ENCODE measurements at regions not wholly inside any gene's neighbourhood (a gene's known extent, or its start where the extent isn't known, plus 50 kb on each side); places are given as distances from the start of the nearest gene placed in this dataset.
"Not testable (repeated sequence)": the region's sequence is repeated elsewhere in the genome, so short reads cannot be mapped to it uniquely, and the experiment has no call there.

GRCh38 chr5:37916525-37916924 is 76.7 kb upstream of the GDNF start:
- no peaks in the 10 kb centered on the region for H3K36me3 ChIP-seq
- no peaks in the 10 kb centered on the region for H3K9me3 ChIP-seq
- ATAC-seq (no peak), DNase-seq (no peak), FAIRE-seq (no peak)
- H3K27me3 ChIP-seq: no peaks in the 10 kb centered on the region
- TF ChIP-seq, protein P1, sequence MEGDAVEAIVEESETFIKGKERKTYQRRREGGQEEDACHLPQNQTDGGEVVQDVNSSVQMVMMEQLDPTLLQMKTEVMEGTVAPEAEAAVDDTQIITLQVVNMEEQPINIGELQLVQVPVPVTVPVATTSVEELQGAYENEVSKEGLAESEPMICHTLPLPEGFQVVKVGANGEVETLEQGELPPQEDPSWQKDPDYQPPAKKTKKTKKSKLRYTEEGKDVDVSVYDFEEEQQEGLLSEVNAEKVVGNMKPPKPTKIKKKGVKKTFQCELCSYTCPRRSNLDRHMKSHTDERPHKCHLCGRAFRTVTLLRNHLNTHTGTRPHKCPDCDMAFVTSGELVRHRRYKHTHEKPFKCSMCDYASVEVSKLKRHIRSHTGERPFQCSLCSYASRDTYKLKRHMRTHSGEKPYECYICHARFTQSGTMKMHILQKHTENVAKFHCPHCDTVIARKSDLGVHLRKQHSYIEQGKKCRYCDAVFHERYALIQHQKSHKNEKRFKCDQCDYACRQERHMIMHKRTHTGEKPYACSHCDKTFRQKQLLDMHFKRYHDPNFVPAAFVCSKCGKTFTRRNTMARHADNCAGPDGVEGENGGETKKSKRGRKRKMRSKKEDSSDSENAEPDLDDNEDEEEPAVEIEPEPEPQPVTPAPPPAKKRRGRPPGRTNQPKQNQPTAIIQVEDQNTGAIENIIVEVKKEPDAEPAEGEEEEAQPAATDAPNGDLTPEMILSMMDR (IDR thresholded peaks at IDR 0.05): no peak
- no peak overlapping the region for H3K4me3 ChIP-seq
- intact Hi-C loops (cut with DNase I): no loop called here
- 77 to 92% methylated on average over 5 of the region's 5 CpGs for WGBS, 2 donors
- H3K4me1 ChIP-seq: no peaks in the 10 kb centered on the region
- no peak overlapping the region for H3K27ac ChIP-seq

- no peak for FAIRE-seq
- 89 to 94% methylated on average over 4 of the region's 4 CpGs for WGBS, 2 donors
- Histone ChIP-seq H3K36me3 (no peaks in the 10 kb centered on the region), H3K4me3 (no peak overlapping the region), H3K27ac (no peak overlapping the region), H3K9me3 (no peaks in the 10 kb centered on the region), H3K27me3 (no peaks in the 10 kb centered on the region), H3K4me1 (no peaks in the 10 kb centered on the region)
- no peak for ATAC-seq
- no peak for DNase-seq
- TF ChIP-seq, protein P1 (IDR thresholded peaks at IDR 0.05): no peak
- intact Hi-C loops (cut with DNase I): no loop called here
These were observed 75.4 kb upstream of the GDNF start for GRCh38 chr5:37915097-37915736.

GRCh38 chr5:37909610-37910266 is 69.9 kb upstream of the GDNF start:
- WGBS, 2 donors: 44 to 56% methylated on average over 4 of the region's 5 CpGs
- H3K4me3 ChIP-seq; DNase-seq; H3K27me3 ChIP-seq; H3K4me1 ChIP-seq; H3K36me3 ChIP-seq; FAIRE-seq; H3K27ac ChIP-seq; ATAC-seq; H3K9me3 ChIP-seq; intact Hi-C loops (cut with DNase I): not testable (repeated sequence)

GRCh38 chr5:37906416-37906815 is 66.6 kb upstream of the GDNF start:
- H3K9me3 ChIP-seq: no peaks in the 10 kb centered on the region
- ATAC-seq (no peak), FAIRE-seq (no peak), DNase-seq (no peak)
- H3K27me3 ChIP-seq: no peaks in the 10 kb centered on the region
- TF ChIP-seq, protein P1 (IDR thresholded peaks at IDR 0.05): no peak
- intact Hi-C loops (cut with DNase I): no loop called here
- H3K4me1 ChIP-seq: no peaks in the 10 kb centered on the region
- WGBS, 2 donors: 37 to 42% methylated on average over 2 of the region's 2 CpGs
- H3K4me3 ChIP-seq: no peak overlapping the region
- H3K36me3 ChIP-seq: no peaks in the 10 kb centered on the region
- no peak overlapping the region for H3K27ac ChIP-seq

DNA sequence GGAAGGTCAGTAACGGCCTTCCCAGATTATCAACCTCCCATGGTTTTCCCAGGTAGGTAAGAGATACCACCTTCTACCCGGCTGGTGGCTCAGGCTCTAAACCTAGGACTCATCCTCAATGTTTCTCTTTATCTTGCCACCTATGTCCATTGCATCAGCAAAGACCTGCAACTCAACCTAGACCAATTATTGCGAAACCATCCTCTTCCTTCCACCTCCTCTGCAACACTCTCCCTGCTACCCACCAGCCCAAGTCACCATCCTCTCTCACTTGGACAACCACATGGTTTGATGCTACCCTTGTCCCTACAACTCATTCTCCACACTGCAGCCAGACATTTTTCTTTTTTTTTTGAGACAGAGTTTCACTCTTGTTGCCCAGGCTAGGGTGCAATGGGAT is 65.4 kb upstream of the GDNF start:
- Histone ChIP-seq H3K4me1 (no peaks in the 10 kb centered on the region), H3K9me3 (no peaks in the 10 kb centered on the region), H3K4me3 (no peak overlapping the region), H3K36me3 (no peaks in the 10 kb centered on the region), H3K27me3 (no peaks in the 10 kb centered on the region), H3K27ac (no peak overlapping the region)
- no peak for DNase-seq
- no peak for FAIRE-seq
- TF ChIP-seq, protein P1 (IDR thresholded peaks at IDR 0.05): no peak
- 62 to 79% methylated on average over 3 of the region's 3 CpGs for WGBS, 2 donors
- no peak for ATAC-seq
- intact Hi-C loops (cut with DNase I): no loop called here

Measured in pancreas (tissue), 10 donors.